Activated CD8-positive, alpha-beta T cell treated with anti-CD3 and anti-CD28 coated beads, Interleukin-2, amount 10 ng/mL, durations not matched to agents 7 days and 5 days (primary cell): ENCODE measurements at regions not wholly inside any gene's neighbourhood (a gene's known extent, or its start where the extent isn't known, plus 50 kb on each side); places are given as distances from the start of the nearest gene placed in this dataset.
A peak's percentile ranks its signal among the peaks of the same experiment; 100 is the strongest.
"Not testable (repeated sequence)": the region's sequence is repeated elsewhere in the genome, so short reads cannot be mapped to it uniquely, and the experiment has no call there.

Experiments used
- ATAC-seq: fragments of 150-1000 bp; cut with Tn5 transposase; one replicate; pipeline ENCODE4 v1.10.0; 2021; ENCODE audit warnings: moderate library complexity
- CTCF ChIA-PET: fragments of 350-600 bp; sonication (Branson Sonifier 250); formaldehyde crosslinking; loops from one replicate; lab custom pipeline; 2021; ENCODE audit warnings: antibody characterized with exemption; lab: Charles Lee
- POLR2A ChIA-PET: fragments of 350-600 bp; sonication (Branson Sonifier 250); formaldehyde crosslinking; loops from one replicate; lab custom pipeline; 2021; ENCODE audit warnings: antibody characterized with exemption; lab: Charles Lee
- DNase-seq: peaks from one replicate; pipeline ENCODE4 v3.0.0-alpha.2; 2020
- H3K27ac Mint-ChIP-seq: one replicate; pipeline ENCODE4 v1.8.0; 2021; ENCODE audit warnings: mild to moderate bottlenecking, mixed read lengths
- H3K27me3 Mint-ChIP-seq: one replicate; pipeline ENCODE4 v1.8.0; 2021; ENCODE audit warnings: low read depth, mixed read lengths
- H3K36me3 Mint-ChIP-seq: one replicate; pipeline ENCODE4 v1.8.0; 2021; ENCODE audit warnings: low read depth, mixed read lengths
- H3K4me1 Mint-ChIP-seq: one replicate; pipeline ENCODE4 v1.8.0; 2021; ENCODE audit warnings: low read depth, mixed read lengths
- H3K4me3 Mint-ChIP-seq: one replicate; pipeline ENCODE4 v1.8.0; 2021; ENCODE audit warnings: mild to moderate bottlenecking, mixed read lengths
- H3K9me3 Mint-ChIP-seq: one replicate; pipeline ENCODE4 v1.8.0; 2022; ENCODE audit warnings: mixed read lengths; ENCODE audit not compliant: insufficient read depth

DNA sequence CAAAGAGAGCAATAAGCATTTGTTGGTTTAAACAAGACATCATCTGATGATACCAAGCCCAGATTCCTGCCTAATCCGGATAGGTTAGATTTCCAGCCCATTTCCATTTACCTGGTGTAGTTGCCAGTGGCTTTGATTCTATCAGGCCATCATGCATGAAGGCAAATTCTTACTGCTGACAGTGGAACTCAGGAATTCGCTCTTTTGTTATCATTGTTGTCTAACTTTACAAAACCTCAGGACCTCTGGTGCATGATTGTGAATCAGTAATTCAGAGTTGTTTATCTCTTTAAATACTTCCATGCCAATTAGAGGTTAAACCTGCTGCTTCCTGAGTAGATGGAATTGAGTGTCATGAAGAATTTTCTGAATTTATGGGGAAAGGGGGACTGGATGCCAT is 76.5 kb downstream of the C9orf152 start:
- no peak for ATAC-seq
- H3K4me1 Mint-ChIP-seq, result peaks cover 7% of the 10 kb centered on the region
- DNase-seq, result no peak
- no peak overlapping the region for H3K4me3 Mint-ChIP-seq
- no peaks in the 10 kb centered on the region for H3K27me3 Mint-ChIP-seq
- no peak overlapping the region for H3K27ac Mint-ChIP-seq
- POLR2A ChIA-PET, result no interaction called here
- peaks cover 3% of the 10 kb centered on the region for H3K36me3 Mint-ChIP-seq
- H3K9me3 Mint-ChIP-seq, result no peaks in the 10 kb centered on the region
- CTCF ChIA-PET, result interaction anchor here (0.9 kb wide), 1 partner anchor 11 kb away, joined by 3 read pairs; no protein-coding TSS in a partner anchor

DNA sequence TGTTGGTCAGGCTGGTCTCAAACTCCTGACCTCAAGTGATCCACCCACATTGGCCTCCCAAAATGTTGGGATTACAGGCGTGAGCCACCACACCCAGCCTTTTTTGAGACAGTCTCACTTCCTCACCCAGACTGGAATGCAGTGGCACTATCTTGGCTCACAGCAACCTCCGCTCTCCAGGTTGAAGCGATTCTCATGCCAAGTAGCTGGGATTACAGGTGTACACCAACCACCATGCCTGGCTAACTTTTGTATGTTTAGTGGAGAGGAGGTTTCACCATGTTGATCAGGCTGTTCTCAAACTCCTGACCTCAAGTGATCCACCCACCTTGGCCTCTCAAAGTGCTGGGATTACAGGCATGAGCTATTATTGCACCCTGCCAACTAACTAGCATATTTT is 75.4 kb downstream of the C9orf152 start:
- POLR2A ChIA-PET, result interaction anchor here (1.1 kb wide), 1 partner anchor 11 kb away, joined by 4 read pairs; no protein-coding TSS in a partner anchor
- H3K27ac Mint-ChIP-seq, H3K27me3 Mint-ChIP-seq, H3K9me3 Mint-ChIP-seq, CTCF ChIA-PET, ATAC-seq, H3K4me1 Mint-ChIP-seq, DNase-seq, H3K36me3 Mint-ChIP-seq, H3K4me3 Mint-ChIP-seq: not testable (repeated sequence)

DNA sequence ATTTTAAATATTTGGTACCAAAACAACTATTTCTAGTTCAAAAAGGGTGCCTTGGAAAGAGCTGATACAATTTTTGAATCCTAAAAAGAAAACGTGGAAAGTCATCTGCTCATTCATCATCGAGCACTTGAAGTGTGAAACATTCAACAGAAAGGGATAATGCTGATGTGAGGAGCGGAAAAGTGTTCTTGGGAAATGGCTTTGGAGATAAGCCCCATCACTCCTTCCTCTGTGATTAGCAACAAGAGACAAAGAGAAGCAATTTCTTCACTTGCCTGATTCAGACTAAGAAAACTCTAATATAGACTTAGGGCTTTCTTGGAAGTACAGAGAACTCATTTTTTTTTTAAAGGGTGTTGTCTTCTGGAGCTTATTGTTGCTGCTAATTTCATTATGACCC is 74.9 kb downstream of the C9orf152 start:
- Mint-ChIP-seq H3K4me3 (no peak overlapping the region), H3K27ac (no peak overlapping the region), H3K9me3 (no peaks in the 10 kb centered on the region), H3K27me3 (no peaks in the 10 kb centered on the region), H3K36me3 (peaks cover 6% of the 10 kb centered on the region), H3K4me1 (no peaks in the 10 kb centered on the region)
- no peak for ATAC-seq
- ChIA-PET POLR2A (interaction anchor here (1.1 kb wide), 1 partner anchor 11 kb away, joined by 4 read pairs; no protein-coding TSS in a partner anchor), CTCF (no interaction called here)
- no peak for DNase-seq

DNA sequence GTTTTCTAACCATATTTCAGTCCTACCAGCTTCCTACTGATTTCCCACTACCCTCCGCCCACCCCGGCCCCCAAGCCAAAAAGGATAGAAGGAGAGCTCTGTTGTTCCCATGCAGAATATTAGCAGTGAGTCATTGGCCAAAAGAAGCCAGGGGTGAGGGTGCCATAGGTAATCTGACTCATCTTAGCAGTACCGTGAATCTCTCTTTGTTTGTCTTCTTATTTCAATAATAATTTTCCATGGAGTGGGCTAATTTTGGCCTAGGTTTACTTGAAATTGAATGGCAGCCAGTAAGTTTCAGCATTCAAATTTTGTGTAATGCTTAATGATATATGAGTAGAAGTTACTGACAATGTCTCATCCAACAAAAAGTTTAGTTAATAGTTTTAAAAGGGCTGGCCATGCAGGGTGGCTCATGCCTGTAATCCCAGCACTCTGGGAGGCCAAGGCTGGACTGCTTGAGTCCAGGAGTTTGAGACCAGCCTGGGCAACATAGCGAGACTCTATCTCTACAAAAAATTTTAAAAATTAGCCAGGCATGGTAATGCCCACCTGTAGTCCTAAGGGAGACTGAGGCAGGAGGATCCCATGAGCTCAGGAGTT is 74.2 kb downstream of the C9orf152 start:
- Mint-ChIP-seq H3K9me3 (no peaks in the 10 kb centered on the region), H3K36me3 (peaks cover 8% of the 10 kb centered on the region), H3K27me3 (no peaks in the 10 kb centered on the region), H3K4me1 (no peaks in the 10 kb centered on the region), H3K27ac (no peak overlapping the region), H3K4me3 (no peak overlapping the region)
- ATAC-seq (no peak), DNase-seq (no peak)
- ChIA-PET POLR2A (interaction anchor here (1.1 kb wide), 1 partner anchor 10 kb away, joined by 4 read pairs; no protein-coding TSS in a partner anchor), CTCF (no interaction called here)

DNA sequence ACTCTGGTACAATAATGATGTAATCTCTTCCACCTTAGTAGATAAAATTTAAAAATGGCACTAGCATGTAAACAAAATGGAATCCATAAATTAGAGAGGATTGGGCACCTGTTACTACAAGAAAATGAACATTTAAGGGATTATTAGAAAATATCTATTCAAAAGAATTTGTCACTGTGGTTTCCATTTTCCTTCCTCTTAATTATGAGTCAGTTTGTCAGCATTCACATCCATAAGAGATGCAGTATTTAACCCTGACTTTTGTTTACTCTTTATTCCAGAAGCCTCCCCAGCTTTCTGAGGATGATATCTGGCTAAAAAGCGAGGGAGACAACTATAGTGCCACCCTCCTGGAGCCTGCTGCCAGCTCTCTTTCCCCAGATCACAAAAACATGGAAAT is 72.1 kb downstream of the C9orf152 start:
- no peak overlapping the region for H3K4me3 Mint-ChIP-seq
- peaks cover 14% of the 10 kb centered on the region for H3K36me3 Mint-ChIP-seq
- H3K27me3 Mint-ChIP-seq, result no peaks in the 10 kb centered on the region
- POLR2A ChIA-PET, result no interaction called here
- no peaks in the 10 kb centered on the region for H3K4me1 Mint-ChIP-seq
- no peak for ATAC-seq
- no peaks in the 10 kb centered on the region for H3K9me3 Mint-ChIP-seq
- no peak overlapping the region for H3K27ac Mint-ChIP-seq
- CTCF ChIA-PET, result interaction anchor here (1.2 kb wide), 1 partner anchor 232 kb away, joined by 3 read pairs; no protein-coding TSS in a partner anchor
- no peak for DNase-seq

DNA sequence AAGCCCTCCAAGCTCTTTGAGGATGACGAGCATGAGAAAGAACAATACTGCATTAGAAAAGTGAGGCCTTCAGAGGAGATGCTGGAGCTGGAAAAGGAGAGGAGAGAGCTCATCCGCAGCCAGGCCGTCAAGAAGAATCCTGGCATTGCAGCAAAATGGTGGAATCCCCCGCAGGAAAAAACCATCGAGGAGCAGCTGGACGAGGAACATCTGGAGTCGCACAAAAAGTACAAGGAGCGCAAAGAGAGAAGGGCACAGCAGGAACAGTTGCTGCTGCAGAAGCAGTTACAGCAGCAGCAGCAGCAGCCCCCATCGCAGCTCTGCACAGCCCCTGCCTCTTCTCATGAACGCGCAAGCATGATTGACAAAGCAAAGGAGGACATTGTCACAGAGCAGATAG is 71.2 kb downstream of the C9orf152 start:
- H3K9me3 Mint-ChIP-seq, result no peaks in the 10 kb centered on the region
- H3K36me3 Mint-ChIP-seq, result peaks cover 18% of the 10 kb centered on the region
- no peak for DNase-seq
- no peak overlapping the region for H3K27ac Mint-ChIP-seq
- ChIA-PET POLR2A (interaction anchor here (0.5 kb wide), 1 partner anchor 230 kb away, joined by 3 read pairs; no protein-coding TSS in a partner anchor), CTCF (interaction anchor here (1.2 kb wide), 1 partner anchor 233 kb away, joined by 3 read pairs; no protein-coding TSS in a partner anchor)
- no peaks in the 10 kb centered on the region for H3K27me3 Mint-ChIP-seq
- H3K4me1 Mint-ChIP-seq, result no peaks in the 10 kb centered on the region
- no peak for ATAC-seq
- H3K4me3 Mint-ChIP-seq, result no peak overlapping the region

DNA sequence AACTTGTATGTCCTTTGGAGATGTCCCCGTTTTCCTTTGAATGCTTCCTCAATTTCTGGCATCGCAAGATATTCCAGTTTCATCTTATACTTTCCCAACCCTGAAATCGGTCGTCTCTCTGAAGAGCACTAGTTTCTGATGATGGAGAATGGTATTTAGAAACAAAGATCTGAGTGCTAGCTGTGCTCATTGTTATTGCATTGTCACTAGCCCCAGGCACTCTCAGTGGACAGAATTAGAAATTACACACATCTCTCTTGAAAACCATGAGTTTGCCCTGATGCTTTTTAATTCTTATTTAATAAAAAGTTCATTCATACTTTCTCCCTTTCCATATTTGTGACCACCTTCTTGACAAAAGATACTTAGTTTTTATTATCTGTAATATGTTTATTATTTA is 67.7 kb downstream of the C9orf152 start:
- ATAC-seq, result no peak
- ChIA-PET CTCF (no interaction called here), POLR2A (no interaction called here)
- Mint-ChIP-seq H3K9me3 (no peaks in the 10 kb centered on the region), H3K4me3 (no peak overlapping the region), H3K4me1 (peaks cover 30% of the 10 kb centered on the region), H3K36me3 (peaks cover 23% of the 10 kb centered on the region), H3K27ac (no peak overlapping the region), H3K27me3 (no peaks in the 10 kb centered on the region)
- no peak for DNase-seq

DNA sequence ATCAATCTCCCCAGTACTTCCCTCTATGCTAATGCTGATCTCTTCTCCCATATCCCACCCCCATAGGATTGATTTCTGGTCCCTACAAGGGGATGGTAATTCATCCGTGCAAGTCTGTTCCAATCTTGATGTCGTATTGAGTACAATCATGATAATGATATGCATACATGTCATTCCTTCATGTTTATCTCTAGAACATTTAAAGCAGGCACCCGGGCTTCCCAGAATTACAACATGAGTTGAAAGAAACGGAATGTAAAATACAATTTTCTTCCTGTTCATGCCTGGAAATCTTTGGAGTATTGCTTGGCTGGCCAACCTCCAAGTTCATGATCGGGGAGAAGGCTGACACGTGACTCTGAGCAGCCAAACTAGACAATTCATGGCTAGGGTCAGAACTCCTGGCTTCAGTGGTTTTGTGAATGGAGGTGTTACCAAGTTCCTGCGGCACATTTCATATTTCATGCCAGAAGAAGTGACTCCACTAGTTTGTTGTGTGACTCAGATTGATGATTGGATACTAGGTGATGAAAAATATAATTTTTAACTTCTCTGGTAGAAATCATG is 66.6 kb downstream of the C9orf152 start:
- ATAC-seq, result no peak
- Mint-ChIP-seq H3K9me3 (no peaks in the 10 kb centered on the region), H3K36me3 (peaks cover 27% of the 10 kb centered on the region), H3K4me1 (peaks cover 35% of the 10 kb centered on the region), H3K27me3 (no peaks in the 10 kb centered on the region), H3K4me3 (no peak overlapping the region), H3K27ac (no peak overlapping the region)
- POLR2A ChIA-PET, result no interaction called here
- CTCF ChIA-PET, result no interaction called here
- no peak for DNase-seq

DNA sequence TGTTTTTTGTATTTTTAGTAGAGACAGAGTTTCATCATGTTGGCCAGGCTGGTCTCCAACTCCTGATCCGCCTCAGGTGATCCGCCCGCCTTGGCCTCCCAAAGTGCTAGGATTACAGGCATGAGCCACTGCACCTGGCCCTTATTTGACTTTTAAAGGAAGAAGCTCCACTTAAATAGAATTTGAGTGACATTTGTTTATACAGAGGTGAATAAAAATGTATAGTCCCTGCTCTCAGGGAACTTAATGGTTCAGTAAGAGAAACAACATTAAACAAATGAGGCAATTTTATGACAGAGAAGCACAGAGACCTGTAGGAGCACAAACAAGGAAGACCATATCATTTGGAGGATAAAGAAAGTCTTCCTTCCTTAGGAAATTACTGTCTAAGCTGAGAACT is 65.7 kb downstream of the C9orf152 start:
- no peaks in the 10 kb centered on the region for H3K27me3 Mint-ChIP-seq
- no peaks in the 10 kb centered on the region for H3K9me3 Mint-ChIP-seq
- H3K36me3 Mint-ChIP-seq, result peaks cover 27% of the 10 kb centered on the region
- no peak overlapping the region for H3K4me3 Mint-ChIP-seq
- CTCF ChIA-PET, result interaction anchor here (0.8 to 2.2 kb wide), 10 partner anchors 10 to 174 kb away, joined by 3 to 7 read pairs (median 4); no protein-coding TSS in a partner anchor
- POLR2A ChIA-PET, result interaction anchor here (0.6 kb wide), 1 partner anchor 240 kb away, joined by 3 read pairs; no protein-coding TSS in a partner anchor
- DNase-seq, result no peak
- H3K4me1 Mint-ChIP-seq, result peaks cover 42% of the 10 kb centered on the region
- ATAC-seq, result no peak
- H3K27ac Mint-ChIP-seq, result peak overlapping the region; percentile 86

DNA sequence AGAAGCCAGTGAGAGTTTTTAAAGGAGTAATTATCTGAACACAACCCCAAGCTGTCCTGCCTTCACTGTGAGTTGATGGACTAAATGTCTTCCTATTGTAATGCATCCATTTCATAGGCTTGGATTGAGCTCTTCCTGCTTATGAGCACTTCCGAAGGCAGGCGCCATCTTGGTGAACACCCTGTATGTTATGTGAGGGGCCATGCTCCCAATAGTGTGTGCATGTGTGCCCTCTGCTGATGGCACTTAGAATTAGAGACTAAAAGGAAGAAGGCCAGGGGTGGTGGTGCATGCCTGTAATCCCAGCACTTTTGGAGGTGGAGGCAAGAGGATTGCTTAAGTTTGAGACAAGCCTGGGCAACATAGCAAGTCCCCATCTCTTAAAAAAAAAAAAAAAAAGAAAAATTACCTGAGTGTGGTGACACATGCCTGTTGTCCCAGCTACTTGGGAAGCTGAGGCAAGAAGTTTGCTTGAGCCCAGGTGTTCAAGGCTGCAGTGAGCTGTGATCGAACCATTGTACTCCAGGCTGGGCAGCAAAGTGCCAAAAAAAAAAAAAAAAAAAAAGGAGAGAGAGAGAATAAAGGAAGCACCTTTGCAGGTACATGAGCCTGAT is 65.0 kb downstream of the C9orf152 start:
- ATAC-seq (no peak), DNase-seq (no peak)
- Mint-ChIP-seq H3K4me3 (peak overlapping the region; percentile 37), H3K9me3 (no peaks in the 10 kb centered on the region), H3K4me1 (peaks cover 49% of the 10 kb centered on the region), H3K27me3 (no peaks in the 10 kb centered on the region), H3K27ac (peak overlapping the region; percentile 86), H3K36me3 (peaks cover 27% of the 10 kb centered on the region)
- ChIA-PET POLR2A (interaction anchor here (0.6 to 1.3 kb wide), 3 partner anchors 10 to 241 kb away, joined by 3 to 11 read pairs (median 4); no protein-coding TSS in a partner anchor), CTCF (interaction anchor here (0.8 to 2.2 kb wide), 10 partner anchors 9 to 175 kb away, joined by 3 to 9 read pairs (median 4); no protein-coding TSS in a partner anchor)

DNA sequence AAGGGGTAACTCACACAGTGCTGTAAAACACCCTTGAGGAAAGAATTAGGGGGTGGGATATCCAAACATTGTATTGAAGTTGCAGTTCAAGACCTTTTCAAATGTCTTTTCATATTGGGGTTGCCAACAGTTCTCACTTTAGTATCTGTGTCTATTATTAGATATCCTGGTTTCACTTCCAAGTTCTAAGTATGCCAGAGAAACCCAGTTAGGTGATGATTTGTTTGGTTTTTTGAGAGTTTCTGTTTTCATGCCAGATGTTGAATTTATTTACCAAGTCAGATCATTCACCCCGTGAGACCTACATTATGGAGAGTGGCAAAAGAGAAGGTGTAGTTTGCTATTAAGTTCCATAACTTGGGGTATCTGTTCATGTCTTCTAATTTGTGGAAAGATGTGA is 64.5 kb downstream of the C9orf152 start:
- DNase-seq (no peak), ATAC-seq (peak; percentile 7)
- Mint-ChIP-seq H3K4me3 (peak overlapping the region; percentile 37), H3K27me3 (no peaks in the 10 kb centered on the region), H3K9me3 (no peaks in the 10 kb centered on the region), H3K36me3 (peaks cover 25% of the 10 kb centered on the region), H3K4me1 (peaks cover 53% of the 10 kb centered on the region), H3K27ac (peak overlapping the region; percentile 86)
- ChIA-PET POLR2A (interaction anchor here (1.0 to 3.1 kb wide), 6 partner anchors 11 to 113 kb away, joined by 3 to 13 read pairs (median 5); partner anchors contain the start of gene TXN), CTCF (interaction anchor here (0.6 to 2.2 kb wide), 14 partner anchors 9 to 240 kb away, joined by 3 to 15 read pairs (median 6); no protein-coding TSS in a partner anchor)
